GM21529 (cell line): ENCODE measurements at regions not wholly inside any gene's neighbourhood (a gene's known extent, or its start where the extent isn't known, plus 50 kb on each side); places are given as distances from the start of the nearest gene placed in this dataset.

Source experiments
- ATAC-seq: cut with Tn5 transposase; IDR thresholded peaks from one replicate; pipeline ENCODE4 v1.9.1; 2021; ENCODE audit not compliant: unreplicated experiment

DNA sequence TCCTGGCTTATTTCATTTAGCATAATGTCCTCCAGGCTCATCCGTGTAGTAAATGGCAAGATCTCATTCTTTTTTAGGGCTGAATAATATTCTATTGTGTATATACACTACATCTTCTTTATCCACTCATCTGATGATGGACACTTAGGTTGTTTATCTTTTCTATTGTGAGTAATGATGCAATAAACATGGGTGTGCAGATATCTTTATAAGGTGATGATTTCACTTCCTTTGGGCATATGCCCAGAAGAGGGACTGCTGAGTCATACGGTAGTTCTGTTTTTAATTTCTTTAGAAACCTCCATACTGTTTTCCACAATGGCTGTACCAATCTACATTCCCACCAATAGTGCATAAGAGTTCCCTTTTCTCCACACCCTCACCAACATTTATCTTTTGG lies 317.6 kb upstream of the CNKSR2 start:
- ATAC-seq = no peak

GRCh38 chrX:21047034-21047455 lies 327.2 kb upstream of the CNKSR2 start:
- ATAC-seq = no peak

DNA sequence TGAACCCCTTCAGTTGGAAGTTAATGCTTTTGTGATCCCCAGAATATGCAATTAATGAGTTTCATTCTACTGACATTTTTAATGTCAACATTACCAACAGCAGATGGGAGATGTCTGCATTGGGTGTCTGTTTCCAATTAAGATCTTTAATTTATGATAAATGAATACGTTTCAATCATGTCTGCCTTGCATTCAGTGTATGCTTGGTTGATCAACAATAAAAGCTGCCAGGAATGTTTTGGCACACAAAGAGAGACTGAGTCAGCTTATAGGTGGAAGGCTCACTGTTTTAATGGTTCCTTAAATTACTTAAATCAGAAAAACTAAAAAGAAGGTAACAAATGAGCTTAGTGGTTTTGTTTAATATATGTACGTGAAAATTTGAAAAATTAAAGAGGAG lies 359.9 kb upstream of the CNKSR2 start:
- ATAC-seq = no peak

- ATAC-seq = no peak
Measured at GRCh38 chrX:21004835-21005234, 369.4 kb upstream of the CNKSR2 start.

- no peak for ATAC-seq
Measured at GRCh38 chrX:20995829-20996228, 378.4 kb upstream of the CNKSR2 start.

DNA sequence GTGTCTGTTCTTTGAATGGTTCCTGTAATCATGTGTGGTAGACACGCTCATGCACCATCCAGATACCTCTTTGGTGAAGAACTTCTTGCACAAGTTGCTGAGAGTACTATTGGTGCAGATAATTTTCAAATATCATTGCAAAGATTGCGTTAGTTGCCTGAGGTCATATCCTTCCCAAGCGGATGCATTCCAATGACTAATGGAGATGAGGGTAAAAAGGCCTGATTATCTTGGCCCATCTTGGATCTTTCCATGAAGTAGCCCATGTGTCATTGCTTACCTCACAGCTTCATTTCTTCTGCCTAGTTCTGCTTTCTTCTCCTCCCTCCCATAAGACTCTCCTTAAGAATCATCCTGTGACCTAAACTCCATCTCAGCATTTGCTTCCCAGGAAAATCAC lies 384.9 kb upstream of the CNKSR2 start:
- ATAC-seq = no peak

DNA sequence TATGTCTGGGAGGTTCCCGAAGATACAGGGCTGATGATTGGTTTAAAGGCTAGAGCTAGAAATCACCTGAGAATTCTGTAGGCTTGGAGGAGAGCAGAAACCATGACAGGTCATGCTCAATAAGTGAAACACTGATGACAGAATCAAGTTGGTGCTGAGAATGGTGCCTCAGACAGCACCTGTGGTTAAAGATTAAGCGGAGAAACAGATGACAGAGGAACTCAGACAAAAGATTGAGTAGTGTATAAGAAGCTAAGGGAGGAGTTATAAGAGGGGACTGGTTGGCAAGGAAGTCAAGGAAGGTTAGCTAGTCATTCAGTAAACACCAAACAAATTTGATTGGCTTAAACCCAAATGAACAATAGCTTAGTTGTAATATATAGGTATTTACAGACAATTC lies 385.4 kb upstream of the CNKSR2 start:
- ATAC-seq = no peak

DNA sequence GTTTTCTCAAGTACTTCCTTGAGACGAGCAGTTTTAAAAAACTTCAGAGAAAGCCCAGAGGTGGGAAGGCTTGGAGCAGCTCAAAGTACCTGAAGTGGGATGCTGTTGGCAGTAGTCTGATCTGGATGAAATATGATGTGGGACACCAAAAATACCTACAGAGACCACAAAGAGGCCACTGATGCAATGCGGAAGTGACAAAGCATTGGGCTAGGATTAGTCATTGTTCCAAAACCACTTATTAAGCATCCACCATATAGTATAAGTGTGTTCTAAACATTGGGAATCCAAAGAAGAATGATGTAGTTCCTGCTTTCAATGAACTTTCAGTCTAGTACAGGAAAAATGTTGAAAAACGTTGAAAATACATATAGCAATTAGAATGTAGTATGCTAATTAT lies 386.1 kb upstream of the CNKSR2 start:
- ATAC-seq = no peak

GRCh38 chrX:20980426-20980825 lies 393.8 kb upstream of the CNKSR2 start:
- ATAC-seq = no peak

DNA sequence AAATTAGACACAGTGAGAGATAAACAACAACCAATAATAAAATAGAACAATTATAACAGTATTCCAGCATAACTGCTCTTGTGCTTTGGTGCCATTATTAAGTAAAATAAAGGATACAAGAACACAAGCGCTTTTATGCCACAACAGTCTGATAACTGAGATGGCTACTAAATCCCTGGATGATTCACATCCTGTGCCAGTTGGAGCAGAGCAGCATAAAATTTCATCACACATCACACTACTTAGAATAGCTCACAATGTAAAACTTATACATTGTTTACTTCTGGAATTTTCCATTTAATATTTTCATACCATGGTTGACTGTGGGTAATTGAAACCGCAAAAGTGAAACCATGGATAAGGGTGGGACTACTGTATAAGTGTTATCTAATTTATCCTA lies 399.9 kb upstream of the CNKSR2 start:
- no peak for ATAC-seq

- ATAC-seq = no peak
Measured at GRCh38 chrX:20973038-20973437, 401.2 kb upstream of the CNKSR2 start.

- no peak for ATAC-seq
Measured at GRCh38 chrX:20971250-20971649, 403.0 kb upstream of the CNKSR2 start.

DNA sequence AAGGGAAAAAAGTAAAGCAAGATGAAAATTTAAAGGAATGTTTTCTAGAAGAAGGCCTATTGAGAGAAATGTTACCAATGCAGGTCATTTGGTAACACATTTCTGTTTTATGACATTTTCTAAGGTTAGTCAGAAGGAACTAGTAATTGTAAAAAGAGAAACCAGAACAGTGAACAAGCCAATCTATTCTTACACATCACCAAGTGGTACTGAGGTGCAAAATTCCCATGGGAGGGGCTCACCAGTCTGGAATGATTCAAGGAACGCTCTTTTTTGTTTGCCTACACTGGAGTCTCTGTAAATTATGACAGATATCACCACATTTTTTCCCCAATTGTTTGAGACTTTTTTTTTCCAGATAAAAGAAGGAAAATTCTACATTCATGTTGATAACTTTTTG lies 404.7 kb upstream of the CNKSR2 start:
- no peak for ATAC-seq

- no peak for ATAC-seq
Measured at GRCh38 chrX:20968996-20969395, 405.2 kb upstream of the CNKSR2 start.

- ATAC-seq = no peak
Measured at GRCh38 chrX:20967725-20968124, 406.5 kb upstream of the CNKSR2 start.

DNA sequence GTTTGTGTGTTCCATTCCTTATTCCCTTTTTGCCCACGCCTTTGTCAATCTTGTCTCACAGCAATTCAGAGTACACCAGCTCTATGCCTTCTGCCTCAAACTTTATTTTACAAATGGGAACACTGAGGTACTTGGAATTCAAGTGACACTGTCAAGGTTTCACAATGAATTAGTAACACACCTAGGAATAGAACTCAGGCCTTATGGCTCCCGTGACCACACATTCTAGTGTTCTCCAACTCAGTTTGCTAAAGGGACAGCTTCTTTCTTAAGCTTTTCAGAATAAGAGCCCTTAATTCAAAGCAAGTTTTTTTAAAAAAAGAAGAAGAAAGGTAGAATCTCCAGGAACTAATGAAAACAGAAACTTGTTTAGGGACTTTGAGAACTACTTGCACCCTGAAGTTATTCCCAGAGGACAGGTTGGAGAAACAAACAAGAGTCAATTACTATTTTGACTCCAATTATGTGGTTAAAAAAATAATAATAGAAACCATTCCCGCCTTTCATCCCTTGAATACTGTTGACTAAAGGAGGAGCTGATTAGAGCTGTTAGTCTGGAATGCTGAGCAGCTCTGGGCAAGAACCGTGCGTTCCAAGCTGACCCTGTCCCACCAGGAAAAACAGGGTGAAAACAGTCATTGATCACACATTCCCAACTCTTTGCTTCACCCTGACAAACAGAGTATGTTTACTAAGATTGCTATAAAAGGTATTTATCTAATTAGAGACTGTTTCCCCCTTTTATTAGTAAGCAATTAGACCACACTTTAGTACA lies 408.8 kb upstream of the CNKSR2 start:
- ATAC-seq = no peak

- no peak for ATAC-seq
Measured at GRCh38 chrX:20954014-20954413, 420.2 kb upstream of the CNKSR2 start.

DNA sequence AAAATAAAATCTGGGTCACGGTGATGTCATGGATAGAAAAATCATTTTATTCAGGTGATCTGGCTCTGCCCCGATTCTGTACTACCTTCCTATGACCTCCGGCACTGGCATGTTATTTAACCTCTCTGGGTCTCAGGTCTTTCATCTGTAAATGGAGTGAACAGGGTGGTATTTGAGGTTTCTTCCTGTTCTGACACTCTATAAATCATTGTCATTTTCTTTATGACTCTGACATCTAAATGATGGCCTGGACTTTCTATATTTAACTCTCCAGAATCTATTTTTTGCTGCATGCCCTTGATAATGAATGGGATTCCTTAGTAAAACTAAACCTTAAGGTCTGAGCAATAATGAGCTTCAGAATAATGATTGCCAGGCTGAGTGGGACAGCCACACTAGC lies 422.0 kb upstream of the CNKSR2 start:
- no peak for ATAC-seq

DNA sequence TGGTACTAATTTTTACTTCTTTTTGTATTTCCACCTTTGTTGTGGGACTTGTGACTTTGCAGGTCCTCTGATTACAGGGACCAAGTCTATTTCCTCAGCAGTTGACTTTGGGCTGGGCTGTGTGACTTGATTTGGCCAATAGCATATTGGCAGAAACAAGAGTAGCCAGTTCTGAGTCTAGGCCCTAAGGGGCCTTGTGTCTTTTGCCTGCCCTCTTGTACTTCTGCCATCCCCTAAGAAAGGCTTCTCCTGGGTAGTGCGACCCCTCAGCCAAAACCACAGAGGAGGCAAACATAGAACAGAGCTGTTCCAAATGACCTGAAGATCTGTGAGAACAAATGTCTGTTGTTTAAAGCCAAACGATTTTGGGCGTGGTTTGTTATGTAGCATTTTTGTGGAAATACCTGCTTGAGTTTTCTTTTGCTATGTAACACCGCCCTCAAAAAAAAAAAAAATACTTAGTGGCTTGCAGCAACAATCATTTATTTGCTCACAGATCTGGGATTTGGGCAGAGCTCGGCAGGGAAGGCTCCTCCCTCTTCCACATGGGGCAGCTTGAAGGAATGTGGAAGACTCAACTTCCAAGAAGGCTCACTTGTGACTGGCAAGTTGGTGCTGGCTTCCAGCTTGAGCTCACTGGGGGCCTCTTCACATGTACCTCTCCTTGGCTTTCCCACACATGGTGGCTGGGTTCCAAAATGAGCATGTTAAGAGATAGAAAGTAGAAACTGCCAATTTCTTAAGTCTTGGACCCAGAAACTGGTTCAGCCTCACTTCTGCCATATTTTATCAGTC lies 423.0 kb upstream of the CNKSR2 start:
- ATAC-seq = no peak

DNA sequence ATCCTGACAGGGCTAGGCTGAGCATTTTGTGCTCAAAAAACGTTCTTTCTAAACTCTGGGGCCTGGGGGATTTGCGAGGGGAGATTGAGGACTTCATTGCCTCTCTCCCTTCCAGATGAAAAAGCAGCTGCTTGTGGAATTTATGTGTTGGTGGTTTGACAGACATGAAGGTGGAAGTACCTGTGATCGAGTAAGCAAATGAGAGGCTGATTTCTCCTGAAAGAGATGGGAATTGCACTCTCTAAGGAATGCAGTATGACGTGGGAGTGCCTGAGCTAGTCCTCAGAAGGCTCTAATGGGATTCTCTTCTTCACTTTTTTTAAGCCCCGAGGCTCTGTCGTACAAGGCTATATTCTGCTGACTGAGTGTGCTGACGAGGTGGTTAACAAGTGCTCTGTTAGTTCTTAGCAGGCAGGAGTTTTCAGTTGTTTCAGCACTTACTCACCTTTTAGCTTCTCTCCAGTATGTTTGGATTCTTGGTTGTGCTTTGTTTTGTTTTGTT lies 426.8 kb upstream of the CNKSR2 start:
- no peak for ATAC-seq

- no peak for ATAC-seq
Measured at GRCh38 chrX:20913760-20914159, 460.5 kb upstream of the CNKSR2 start.

DNA sequence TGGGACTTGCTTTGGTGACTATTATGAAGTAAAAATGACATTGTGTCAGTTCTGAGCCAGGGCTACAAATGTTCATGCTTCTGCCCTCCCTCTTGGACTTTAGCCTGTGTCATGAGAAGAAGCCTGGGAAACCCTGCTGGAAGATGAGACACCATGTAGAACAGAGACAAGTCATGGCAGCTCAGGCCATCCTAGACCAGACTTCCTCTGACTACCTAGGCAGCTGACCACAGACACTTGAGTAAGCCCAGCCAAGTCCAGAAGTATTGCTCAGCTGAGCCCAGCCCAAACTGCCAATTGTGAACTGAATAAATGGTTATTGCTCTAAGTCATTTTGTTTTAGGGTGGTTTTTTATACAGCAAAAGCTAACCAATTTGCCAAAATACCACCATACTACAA lies 467.6 kb upstream of the CNKSR2 start:
- no peak for ATAC-seq
